ENCODE measurements at regions not wholly inside any gene's neighbourhood (a gene's known extent, or its start where the extent isn't known, plus 50 kb on each side); places are given as distances from the start of the nearest gene placed in this dataset.

DNA sequence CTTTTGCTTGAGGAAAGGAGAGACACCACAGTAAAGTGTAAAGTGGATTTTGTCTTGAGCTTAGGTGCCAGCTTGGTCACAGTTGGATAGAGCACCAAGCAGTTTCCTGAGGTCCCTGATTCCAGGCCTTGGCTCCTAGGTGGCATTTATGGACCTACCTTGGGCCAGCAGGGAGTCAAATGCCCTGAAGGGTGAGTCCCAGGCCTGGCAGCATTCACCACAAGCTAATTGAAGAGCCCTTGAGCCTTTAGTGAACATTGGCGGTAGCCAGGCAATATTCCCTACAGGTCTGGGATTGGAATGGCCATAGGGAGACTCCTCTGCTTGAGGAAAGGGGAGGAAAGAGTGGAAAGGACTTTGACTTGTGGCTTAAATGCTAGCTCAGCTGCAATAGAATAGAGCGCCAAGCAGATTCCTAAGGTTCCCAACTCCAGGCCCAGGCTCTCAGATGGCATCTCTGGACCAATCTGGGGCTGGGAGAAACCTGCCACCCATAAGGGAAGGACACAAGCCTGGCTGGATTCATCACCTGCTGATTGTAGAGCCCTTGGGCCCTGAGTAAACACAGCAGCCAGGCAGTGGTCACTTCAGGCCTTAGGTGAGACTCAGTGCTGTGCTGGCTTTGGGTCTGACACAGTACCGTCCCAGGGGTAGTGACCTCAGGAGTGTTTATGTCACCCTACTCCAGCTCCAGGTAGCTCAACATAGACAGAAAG lies 137.5 kb upstream of the OTOS start:
- Mint-ChIP-seq H3K4me1 (no peaks in the 10 kb centered on the region), H3K4me3 (no peak overlapping the region), H3K36me3 (no peaks in the 10 kb centered on the region), H3K27me3 (ENCODE audit: insufficient read depth, low read depth) (no peaks in the 10 kb centered on the region), H3K27ac (no peak overlapping the region), H3K9me3 (peaks cover 12% of the 10 kb centered on the region)
- no peak for TF ChIP-seq EZH2phosphoT487 (IDR thresholded peaks at IDR 0.05)
- TF ChIP-seq, protein P1, sequence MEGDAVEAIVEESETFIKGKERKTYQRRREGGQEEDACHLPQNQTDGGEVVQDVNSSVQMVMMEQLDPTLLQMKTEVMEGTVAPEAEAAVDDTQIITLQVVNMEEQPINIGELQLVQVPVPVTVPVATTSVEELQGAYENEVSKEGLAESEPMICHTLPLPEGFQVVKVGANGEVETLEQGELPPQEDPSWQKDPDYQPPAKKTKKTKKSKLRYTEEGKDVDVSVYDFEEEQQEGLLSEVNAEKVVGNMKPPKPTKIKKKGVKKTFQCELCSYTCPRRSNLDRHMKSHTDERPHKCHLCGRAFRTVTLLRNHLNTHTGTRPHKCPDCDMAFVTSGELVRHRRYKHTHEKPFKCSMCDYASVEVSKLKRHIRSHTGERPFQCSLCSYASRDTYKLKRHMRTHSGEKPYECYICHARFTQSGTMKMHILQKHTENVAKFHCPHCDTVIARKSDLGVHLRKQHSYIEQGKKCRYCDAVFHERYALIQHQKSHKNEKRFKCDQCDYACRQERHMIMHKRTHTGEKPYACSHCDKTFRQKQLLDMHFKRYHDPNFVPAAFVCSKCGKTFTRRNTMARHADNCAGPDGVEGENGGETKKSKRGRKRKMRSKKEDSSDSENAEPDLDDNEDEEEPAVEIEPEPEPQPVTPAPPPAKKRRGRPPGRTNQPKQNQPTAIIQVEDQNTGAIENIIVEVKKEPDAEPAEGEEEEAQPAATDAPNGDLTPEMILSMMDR (IDR thresholded peaks at IDR 0.05), result no peak
- no peak for TF ChIP-seq EZH2 (IDR thresholded peaks at IDR 0.05)
- H2AFZ ChIP-seq (replicated peaks), result no peak overlapping the region
- no peaks in the 10 kb centered on the region for H3K4me1 ChIP-seq
- no peak overlapping the region for H3K4me2 ChIP-seq
- H3K36me3 ChIP-seq, result no peaks in the 10 kb centered on the region
- H3K9me3 ChIP-seq (ENCODE audit: low read depth), result no peaks in the 10 kb centered on the region
- DNase-seq (ENCODE audit: low spot score), result no peak
- no peaks in the 10 kb centered on the region for H4K20me1 ChIP-seq (ENCODE audit: low read depth)
- H3K4me3 ChIP-seq, result no peak overlapping the region
- no peaks in the 10 kb centered on the region for H3F3A ChIP-seq (ENCODE audit: low read depth)
- no peak overlapping the region for H3K9ac ChIP-seq
- no peaks in the 10 kb centered on the region for H3K79me2 ChIP-seq (ENCODE audit: low read depth)
- no peak overlapping the region for H3K27ac ChIP-seq
- H3K27me3 ChIP-seq, result peaks cover 27% of the 10 kb centered on the region

DNA sequence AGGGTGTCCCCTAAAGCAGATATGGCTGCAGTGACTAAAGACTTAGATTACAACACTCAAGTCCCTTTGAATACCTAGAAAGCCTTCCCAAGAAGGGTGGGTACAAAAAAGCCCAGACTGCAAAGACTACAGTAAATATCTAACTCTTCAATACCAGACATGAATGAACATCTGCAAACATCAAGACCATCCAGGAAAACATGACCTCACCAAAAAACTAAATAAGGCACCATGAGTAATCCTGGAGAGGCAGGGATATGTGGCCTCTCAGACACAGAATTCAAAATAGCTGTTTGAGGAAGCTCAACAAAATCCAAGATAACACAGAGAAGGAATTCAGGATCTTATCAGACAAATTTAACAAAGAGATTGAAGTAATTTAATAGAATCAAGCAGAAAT lies 138.2 kb upstream of the OTOS start:
- H3K9me3 Mint-ChIP-seq, result peaks cover 8% of the 10 kb centered on the region
- Histone ChIP-seq H3K4me3 (no peak overlapping the region), H3K36me3 (no peaks in the 10 kb centered on the region), H3K79me2 (ENCODE audit: low read depth) (no peaks in the 10 kb centered on the region), H2AFZ (replicated peaks) (no peak overlapping the region), H3K27ac (no peak overlapping the region), H4K20me1 (ENCODE audit: low read depth) (no peaks in the 10 kb centered on the region), H3K9me3 (ENCODE audit: low read depth) (no peaks in the 10 kb centered on the region), H3K4me1 (no peaks in the 10 kb centered on the region), H3K9ac (no peak overlapping the region), H3K27me3 (peaks cover 27% of the 10 kb centered on the region), H3K4me2 (no peak overlapping the region), H3F3A (ENCODE audit: low read depth) (no peaks in the 10 kb centered on the region)
- H3K27ac Mint-ChIP-seq, result no peak overlapping the region
- H3K27me3 Mint-ChIP-seq (ENCODE audit: insufficient read depth, low read depth), result no peaks in the 10 kb centered on the region
- no peaks in the 10 kb centered on the region for H3K36me3 Mint-ChIP-seq
- no peak for DNase-seq (ENCODE audit: low spot score)
- H3K4me1 Mint-ChIP-seq, result no peaks in the 10 kb centered on the region
- no peak for TF ChIP-seq EZH2 (IDR thresholded peaks at IDR 0.05)
- TF ChIP-seq EZH2phosphoT487 (IDR thresholded peaks at IDR 0.05), result no peak
- TF ChIP-seq, protein P1 (IDR thresholded peaks at IDR 0.05), result no peak
- no peak overlapping the region for H3K4me3 Mint-ChIP-seq

DNA sequence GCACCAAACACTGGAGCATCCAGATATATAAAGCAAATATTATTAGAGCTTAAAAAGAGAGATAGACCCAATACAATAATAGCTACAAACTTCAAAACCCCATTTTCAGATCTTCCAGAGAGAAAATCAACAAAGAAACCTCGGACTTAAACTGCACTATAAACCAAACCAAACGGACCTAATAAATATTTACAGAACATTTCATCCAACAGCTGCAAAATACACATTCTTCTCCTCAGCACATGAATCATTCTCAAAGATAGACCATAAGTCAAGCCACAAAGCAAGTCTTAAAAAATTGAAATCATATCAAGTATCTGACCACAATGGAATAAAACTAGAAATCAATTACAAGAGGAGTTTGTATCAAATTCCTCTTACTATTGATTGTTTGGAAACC lies 140.2 kb upstream of the OTOS start:
- H3K27ac Mint-ChIP-seq, result no peak overlapping the region
- Histone ChIP-seq H3K4me3 (no peak overlapping the region), H3K9me3 (ENCODE audit: low read depth) (no peaks in the 10 kb centered on the region), H3F3A (ENCODE audit: low read depth) (no peaks in the 10 kb centered on the region), H3K27me3 (peaks cover 17% of the 10 kb centered on the region), H3K4me2 (no peak overlapping the region), H3K27ac (no peak overlapping the region), H3K79me2 (ENCODE audit: low read depth) (no peaks in the 10 kb centered on the region), H4K20me1 (ENCODE audit: low read depth) (no peaks in the 10 kb centered on the region), H3K36me3 (no peaks in the 10 kb centered on the region), H2AFZ (replicated peaks) (no peak overlapping the region), H3K9ac (no peak overlapping the region), H3K4me1 (no peaks in the 10 kb centered on the region)
- no peaks in the 10 kb centered on the region for H3K36me3 Mint-ChIP-seq
- peaks cover 8% of the 10 kb centered on the region for H3K9me3 Mint-ChIP-seq
- no peak overlapping the region for H3K4me3 Mint-ChIP-seq
- peaks cover 4% of the 10 kb centered on the region for H3K27me3 Mint-ChIP-seq (ENCODE audit: insufficient read depth, low read depth)
- no peaks in the 10 kb centered on the region for H3K4me1 Mint-ChIP-seq
- DNase-seq (ENCODE audit: low spot score), result no peak
- no peak for TF ChIP-seq EZH2 (IDR thresholded peaks at IDR 0.05)
- TF ChIP-seq, protein P1 (IDR thresholded peaks at IDR 0.05), result no peak
- no peak for TF ChIP-seq EZH2phosphoT487 (IDR thresholded peaks at IDR 0.05)
